ENCODE measurements at regions not wholly inside any gene's neighbourhood (a gene's known extent, or its start where the extent isn't known, plus 50 kb on each side); places are given as distances from the start of the nearest gene placed in this dataset.
A peak's percentile ranks its signal among the peaks of the same experiment; 100 is the strongest.

GRCh38 chr15:66955001-66955516 is 110.3 kb upstream of the SMAD3 start (continued):
- no peak for TF ChIP-seq JUND (IDR thresholded peaks at IDR 0.05; ENCODE audit: borderline replicate concordance, low read depth, low read length)
- no peak for TF ChIP-seq JUND (tag; IDR thresholded peaks at IDR 0.05; ENCODE audit: borderline replicate concordance, low read depth, low read length)
- TF ChIP-seq ZNF586 (CRISPR knock-in tag; conservative IDR thresholded peaks at IDR 0.05) = no peak
- no peak for TF ChIP-seq ZFX (CRISPR knock-in tag; IDR thresholded peaks at IDR 0.05)
- TF ChIP-seq STAT5B (CRISPR knock-in tag; IDR thresholded peaks at IDR 0.05) = no peak
- TF ChIP-seq POLR2G (IDR thresholded peaks at IDR 0.05; ENCODE audit: low read depth, low read length) = no peak
- peak in 1 of 2 experiments; percentile 46; a peak in 2 of 4 replicates for TF ChIP-seq RAD21 (CRISPR knock-in tag; conservative IDR thresholded peaks at IDR 0.05 in 1 of 2, IDR thresholded peaks at IDR 0.05 in 1 of 2)
- no peak for TF ChIP-seq BMI1 (IDR thresholded peaks at IDR 0.05; ENCODE audit: low read length)
- TF ChIP-seq TEAD2 (tag; IDR thresholded peaks at IDR 0.05) = no peak
- TF ChIP-seq ZNF121 (CRISPR knock-in tag; conservative IDR thresholded peaks at IDR 0.05) = no peak
- no peak for TF ChIP-seq ILK (tag; IDR thresholded peaks at IDR 0.05; ENCODE audit: borderline replicate concordance, low read depth)
- TF ChIP-seq SP2 (IDR thresholded peaks at IDR 0.05; ENCODE audit: extremely low read depth, low read depth, low read length, poor library complexity, severe bottlenecking) = no peak
- TF ChIP-seq DMBX1 (CRISPR knock-in tag; IDR thresholded peaks at IDR 0.05; ENCODE audit: borderline replicate concordance) = no peak
- peak in 1 of 3 experiments; percentile 12; a peak in 1 of 6 replicates for TF ChIP-seq CTCF (IDR thresholded peaks at IDR 0.05 in 2 of 3, conservative IDR thresholded peaks at IDR 0.05 in 1 of 3; ENCODE audit: insufficient read depth in 2 of 3, low read depth in 1 of 3, low read length in 3 of 3)
- TF ChIP-seq TCFL5 (CRISPR knock-in tag; conservative IDR thresholded peaks at IDR 0.05) = no peak
- no peak for TF ChIP-seq ZNF512 (tag; IDR thresholded peaks at IDR 0.05)
- no peak for TF ChIP-seq CHAMP1 (IDR thresholded peaks at IDR 0.05)
- TF ChIP-seq TRIM28 (IDR thresholded peaks at IDR 0.05) = no peak
- TF ChIP-seq ZNF224 (CRISPR knock-in tag; IDR thresholded peaks at IDR 0.05) = no peak
- TF ChIP-seq HEY1 (CRISPR knock-in tag; IDR thresholded peaks at IDR 0.05; ENCODE audit: borderline replicate concordance) = no peak
- TF ChIP-seq HNRNPLL (IDR thresholded peaks at IDR 0.05; ENCODE audit: low read depth, low read length, poor library complexity, severe bottlenecking) = no peak
- peak in 1 of 2 experiments; percentile 98; a peak in 2 of 4 replicates for TF ChIP-seq MLLT1 (IDR thresholded peaks at IDR 0.05)
